DND-41 (cell line): ENCODE measurements at regions not wholly inside any gene's neighbourhood (a gene's known extent, or its start where the extent isn't known, plus 50 kb on each side); places are given as distances from the start of the nearest gene placed in this dataset.

Experiments used
- CTCF ChIP-seq: IDR thresholded peaks from 2 replicates; pipeline ENCODE4 v1.5.1; 2012; ENCODE audit warnings: borderline replicate concordance, low read length, moderate library complexity, mild to moderate bottlenecking; ENCODE audit not compliant: poor library complexity, severe bottlenecking; ENCODE audit errors: extremely low read depth
- EZH2 ChIP-seq: IDR thresholded peaks from 3 replicates; pipeline ENCODE4 v1.6.1; 2012; ENCODE audit warnings: borderline replicate concordance, low read depth, mild to moderate bottlenecking, moderate library complexity, low read length, inconsistent platforms; ENCODE audit not compliant: severe bottlenecking

GRCh38 chr6:98044791-98045470 lies 761.9 kb upstream of the MMS22L start:
- no peak for TF ChIP-seq CTCF
- TF ChIP-seq EZH2, result no peak
